ENCODE measurements at regions not wholly inside any gene's neighbourhood (a gene's known extent, or its start where the extent isn't known, plus 50 kb on each side); places are given as distances from the start of the nearest gene placed in this dataset.

DNA sequence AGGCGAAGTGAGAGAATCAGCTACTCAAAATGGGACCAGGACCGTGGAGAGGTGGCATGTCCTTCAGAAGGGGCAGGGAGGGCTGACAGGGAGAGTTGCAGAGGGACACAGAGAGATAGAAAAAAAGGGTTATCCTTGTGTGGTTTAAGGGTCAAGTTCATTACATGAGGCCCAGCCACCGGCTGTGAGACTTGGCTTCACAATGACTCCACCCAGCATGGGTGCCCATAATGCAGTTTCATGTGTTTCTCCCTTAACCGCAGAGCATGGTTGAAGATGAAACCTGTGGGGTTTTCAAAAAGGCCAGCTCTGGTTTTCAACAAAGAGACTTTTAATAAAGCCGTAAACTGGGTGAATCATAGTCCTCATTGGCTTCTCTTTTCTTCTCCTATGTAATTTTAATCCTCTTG lies 164.6 kb downstream of the KLF5 start:
- Histone ChIP-seq H3K79me2 (ENCODE audit: low read length) (no peaks in the 10 kb centered on the region), H4K20me1 (ENCODE audit: low read length) (no peaks in the 10 kb centered on the region), H3K4me2 (ENCODE audit: low read length) (no peak overlapping the region), H3K4me1 (ENCODE audit: insufficient read depth, low read length) (peaks cover 9% of the 10 kb centered on the region; the same call in 1 of the 2 replicates), H3K27ac (ENCODE audit: low read length) (peak overlapping the region; percentile 32), H3K27me3 (ENCODE audit: low read length) (no peaks in the 10 kb centered on the region), H3K9ac (ENCODE audit: low read length) (no peak overlapping the region), H3K4me3 (ENCODE audit: low read length) (no peak overlapping the region), H2AFZ (ENCODE audit: low read length) (no peak overlapping the region), H3K9me3 (ENCODE audit: low read length) (no peaks in the 10 kb centered on the region), H3K36me3 (ENCODE audit: low read depth, low read length) (no peaks in the 10 kb centered on the region), H3F3A (ENCODE audit: low read length, unreplicated experiment) (no peaks in the 10 kb centered on the region), H3K9me2 (replicated peaks; ENCODE audit: low read length) (no peaks in the 10 kb centered on the region)
- TF ChIP-seq EZH2phosphoT487 (IDR thresholded peaks at IDR 0.05; ENCODE audit: borderline replicate concordance, low read length), result no peak
- TF ChIP-seq EZH2 (IDR thresholded peaks at IDR 0.05; ENCODE audit: low read length, unreplicated experiment), result no peak
- TF ChIP-seq, protein P1, sequence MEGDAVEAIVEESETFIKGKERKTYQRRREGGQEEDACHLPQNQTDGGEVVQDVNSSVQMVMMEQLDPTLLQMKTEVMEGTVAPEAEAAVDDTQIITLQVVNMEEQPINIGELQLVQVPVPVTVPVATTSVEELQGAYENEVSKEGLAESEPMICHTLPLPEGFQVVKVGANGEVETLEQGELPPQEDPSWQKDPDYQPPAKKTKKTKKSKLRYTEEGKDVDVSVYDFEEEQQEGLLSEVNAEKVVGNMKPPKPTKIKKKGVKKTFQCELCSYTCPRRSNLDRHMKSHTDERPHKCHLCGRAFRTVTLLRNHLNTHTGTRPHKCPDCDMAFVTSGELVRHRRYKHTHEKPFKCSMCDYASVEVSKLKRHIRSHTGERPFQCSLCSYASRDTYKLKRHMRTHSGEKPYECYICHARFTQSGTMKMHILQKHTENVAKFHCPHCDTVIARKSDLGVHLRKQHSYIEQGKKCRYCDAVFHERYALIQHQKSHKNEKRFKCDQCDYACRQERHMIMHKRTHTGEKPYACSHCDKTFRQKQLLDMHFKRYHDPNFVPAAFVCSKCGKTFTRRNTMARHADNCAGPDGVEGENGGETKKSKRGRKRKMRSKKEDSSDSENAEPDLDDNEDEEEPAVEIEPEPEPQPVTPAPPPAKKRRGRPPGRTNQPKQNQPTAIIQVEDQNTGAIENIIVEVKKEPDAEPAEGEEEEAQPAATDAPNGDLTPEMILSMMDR (conservative IDR thresholded peaks at IDR 0.05; ENCODE audit: low read depth, low read length), result no peak
- DNase-seq, result peak; percentile 56
- BruUV-seq (replicated peaks), result no TSS peak
- CTCF ChIA-PET, result no interaction called here
- POLR2A ChIA-PET (ENCODE audit: unreplicated experiment), result no interaction called here
- ATAC-seq, result peak; percentile 75
- intact Hi-C loops (cut with micrococcal nuclease), result loop anchor here (10.0 kb wide), 1 partner anchor 191 kb away; no protein-coding TSS in a partner anchor

DNA sequence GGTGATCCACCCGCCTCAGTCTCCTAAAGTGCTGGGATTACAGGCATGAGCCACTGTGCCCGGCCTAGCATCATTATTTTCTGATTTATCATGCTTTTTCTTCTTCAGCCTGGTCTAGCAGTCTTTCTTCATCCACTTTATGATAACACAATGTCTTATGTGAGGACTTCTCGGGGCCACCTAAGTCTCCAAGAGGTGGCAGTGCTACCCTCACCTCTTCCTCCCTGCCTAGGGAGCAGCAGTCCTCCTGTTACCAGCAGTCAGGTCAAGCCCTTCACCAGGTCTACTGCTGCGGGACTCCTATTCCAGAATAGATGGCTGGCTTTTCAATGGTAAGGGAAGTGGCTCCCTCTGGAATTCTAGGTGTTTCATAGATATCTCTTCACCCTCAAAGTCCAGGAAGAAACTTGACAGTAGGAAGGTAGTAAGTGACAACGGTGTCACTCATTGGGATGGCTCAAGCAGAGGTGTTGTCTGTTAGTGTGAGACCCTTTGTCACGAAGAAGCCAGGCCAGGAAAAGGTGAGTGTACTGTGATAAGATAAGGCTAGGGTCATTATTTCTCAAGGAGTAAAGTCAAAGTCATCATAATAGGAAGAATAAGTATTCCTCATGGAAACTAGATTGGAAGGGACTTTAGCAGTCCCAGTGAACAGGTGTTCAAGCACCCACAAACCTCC lies 164.0 kb downstream of the KLF5 start:
- no peak overlapping the region for H3K4me2 ChIP-seq (ENCODE audit: low read length)
- no peaks in the 10 kb centered on the region for H3K9me2 ChIP-seq (replicated peaks; ENCODE audit: low read length)
- H4K20me1 ChIP-seq (ENCODE audit: low read length), result no peaks in the 10 kb centered on the region
- BruUV-seq (replicated peaks), result no TSS peak
- no peaks in the 10 kb centered on the region for H3K79me2 ChIP-seq (ENCODE audit: low read length)
- H2AFZ ChIP-seq (ENCODE audit: low read length), result no peak overlapping the region
- H3K4me3 ChIP-seq (ENCODE audit: low read length), result no peak overlapping the region
- H3K27ac ChIP-seq (ENCODE audit: low read length), result peak overlapping the region; percentile 32
- ChIA-PET POLR2A (ENCODE audit: unreplicated experiment) (no interaction called here), CTCF (no interaction called here)
- no peaks in the 10 kb centered on the region for H3K36me3 ChIP-seq (ENCODE audit: low read depth, low read length)
- no peaks in the 10 kb centered on the region for H3F3A ChIP-seq (ENCODE audit: low read length, unreplicated experiment)
- ATAC-seq, result no peak
- no peak overlapping the region for H3K9ac ChIP-seq (ENCODE audit: low read length)
- no peak for DNase-seq
- intact Hi-C loops (cut with micrococcal nuclease), result loop anchor here (10.0 kb wide), 1 partner anchor 192 kb away; no protein-coding TSS in a partner anchor
- no peaks in the 10 kb centered on the region for H3K27me3 ChIP-seq (ENCODE audit: low read length)
- H3K9me3 ChIP-seq (ENCODE audit: low read length), result no peaks in the 10 kb centered on the region
- TF ChIP-seq, protein P1 (conservative IDR thresholded peaks at IDR 0.05; ENCODE audit: low read depth, low read length), result no peak
- no peak for TF ChIP-seq EZH2phosphoT487 (IDR thresholded peaks at IDR 0.05; ENCODE audit: borderline replicate concordance, low read length)
- TF ChIP-seq EZH2 (IDR thresholded peaks at IDR 0.05; ENCODE audit: low read length, unreplicated experiment), result no peak
- peaks cover 8% of the 10 kb centered on the region; the same call in 1 of the 2 replicates for H3K4me1 ChIP-seq (ENCODE audit: insufficient read depth, low read length)

Measured in PC-3 (cell line).